ENCODE measurements at regions not wholly inside any gene's neighbourhood (a gene's known extent, or its start where the extent isn't known, plus 50 kb on each side); places are given as distances from the start of the nearest gene placed in this dataset.

GRCh38 chr2:240339411-240340360 is 95.8 kb upstream of the GPC1 start:
- no peak for DNase-seq (ENCODE audit: low read depth in 2 of 2)

GRCh38 chr2:240340361-240340761 is 95.1 kb upstream of the GPC1 start:
- H3K79me2 ChIP-seq (ENCODE audit: control insufficient read depth, insufficient read depth, low read length) = no peaks in the 10 kb centered on the region
- no peak overlapping the region for H3K4me2 ChIP-seq (ENCODE audit: extremely low read depth, insufficient read depth, low read length)
- H4K20me1 ChIP-seq (ENCODE audit: control insufficient read depth, extremely low read depth, insufficient read depth, low read length) = no peaks in the 10 kb centered on the region
- H3K27ac ChIP-seq (ENCODE audit: insufficient read depth, low read length) = no peak overlapping the region
- no peaks in the 10 kb centered on the region for H3K9me3 ChIP-seq (ENCODE audit: control insufficient read depth, insufficient read depth, low read depth, low read length)
- H2AFZ ChIP-seq (ENCODE audit: low read length) = no peak overlapping the region
- H3K27me3 ChIP-seq (ENCODE audit: control insufficient read depth, insufficient read depth, low read length) = peaks cover 11% of the 10 kb centered on the region
- H3K9ac ChIP-seq (ENCODE audit: insufficient read depth, low read length) = no peak overlapping the region
- no peaks in the 10 kb centered on the region for H3K4me1 ChIP-seq (ENCODE audit: control insufficient read depth, extremely low read depth, insufficient read depth, low read length)
- H3K36me3 ChIP-seq (ENCODE audit: control insufficient read depth, insufficient read depth, low read length) = no peaks in the 10 kb centered on the region
- no peak for DNase-seq (ENCODE audit: low read depth in 2 of 2)
- no peak overlapping the region for H3K4me3 ChIP-seq (replicated peaks in 1 of 4; ENCODE audit: control extremely low read depth in 1 of 4, insufficient read depth in 1 of 4, low read depth in 3 of 4, low read length in 4 of 4)
- TF ChIP-seq EZH2 (IDR thresholded peaks at IDR 0.05; ENCODE audit: low read length, missing control alignments) (no peak), CTCF (conservative IDR thresholded peaks at IDR 0.05 in 1 of 2, IDR thresholded peaks at IDR 0.05 in 1 of 2; ENCODE audit: low read depth in 1 of 2, low read length in 2 of 2) (no peak)

More at GRCh38 chr2:240339411-240340360, 95.8 kb upstream of the GPC1 start:
- Histone ChIP-seq H3K4me1 (ENCODE audit: control insufficient read depth, extremely low read depth, insufficient read depth, low read length) (no peaks in the 10 kb centered on the region), H3K79me2 (ENCODE audit: control insufficient read depth, insufficient read depth, low read length) (no peaks in the 10 kb centered on the region), H3K4me2 (ENCODE audit: extremely low read depth, insufficient read depth, low read length) (no peak overlapping the region), H4K20me1 (ENCODE audit: control insufficient read depth, extremely low read depth, insufficient read depth, low read length) (no peaks in the 10 kb centered on the region), H3K27ac (ENCODE audit: insufficient read depth, low read length) (no peak overlapping the region), H3K4me3 (replicated peaks in 1 of 4; ENCODE audit: control extremely low read depth in 1 of 4, insufficient read depth in 1 of 4, low read depth in 3 of 4, low read length in 4 of 4) (no peak overlapping the region), H3K9ac (ENCODE audit: insufficient read depth, low read length) (no peak overlapping the region), H3K27me3 (ENCODE audit: control insufficient read depth, insufficient read depth, low read length) (peaks cover 11% of the 10 kb centered on the region), H3K9me3 (ENCODE audit: control insufficient read depth, insufficient read depth, low read depth, low read length) (no peaks in the 10 kb centered on the region), H3K36me3 (ENCODE audit: control insufficient read depth, insufficient read depth, low read length) (no peaks in the 10 kb centered on the region), H2AFZ (ENCODE audit: low read length) (no peak overlapping the region)
- no peak for TF ChIP-seq CTCF (conservative IDR thresholded peaks at IDR 0.05 in 1 of 2, IDR thresholded peaks at IDR 0.05 in 1 of 2; ENCODE audit: low read depth in 1 of 2, low read length in 2 of 2)
- TF ChIP-seq EZH2 (IDR thresholded peaks at IDR 0.05; ENCODE audit: low read length, missing control alignments) = no peak

GRCh38 chr2:240341064-240341463 is 94.4 kb upstream of the GPC1 start:
- no peaks in the 10 kb centered on the region for H4K20me1 ChIP-seq (ENCODE audit: control insufficient read depth, extremely low read depth, insufficient read depth, low read length)
- no peak overlapping the region for H2AFZ ChIP-seq (ENCODE audit: low read length)
- no peak overlapping the region for H3K9ac ChIP-seq (ENCODE audit: insufficient read depth, low read length)
- peaks cover 9% of the 10 kb centered on the region for H3K27me3 ChIP-seq (ENCODE audit: control insufficient read depth, insufficient read depth, low read length)
- H3K79me2 ChIP-seq (ENCODE audit: control insufficient read depth, insufficient read depth, low read length) = no peaks in the 10 kb centered on the region
- no peak for DNase-seq (ENCODE audit: low read depth in 2 of 2)
- no peak overlapping the region for H3K4me2 ChIP-seq (ENCODE audit: extremely low read depth, insufficient read depth, low read length)
- H3K4me3 ChIP-seq (replicated peaks in 1 of 4; ENCODE audit: control extremely low read depth in 1 of 4, insufficient read depth in 1 of 4, low read depth in 3 of 4, low read length in 4 of 4) = no peak overlapping the region
- no peak for TF ChIP-seq EZH2 (IDR thresholded peaks at IDR 0.05; ENCODE audit: low read length, missing control alignments)
- no peaks in the 10 kb centered on the region for H3K36me3 ChIP-seq (ENCODE audit: control insufficient read depth, insufficient read depth, low read length)
- no peaks in the 10 kb centered on the region for H3K4me1 ChIP-seq (ENCODE audit: control insufficient read depth, extremely low read depth, insufficient read depth, low read length)
- no peaks in the 10 kb centered on the region for H3K9me3 ChIP-seq (ENCODE audit: control insufficient read depth, insufficient read depth, low read depth, low read length)
- no peak overlapping the region for H3K27ac ChIP-seq (ENCODE audit: insufficient read depth, low read length)
